H9 (cell line): ENCODE measurements at regions not wholly inside any gene's neighbourhood (a gene's known extent, or its start where the extent isn't known, plus 50 kb on each side); places are given as distances from the start of the nearest gene placed in this dataset.

ENCODE experiments used
- DNase-seq: peaks from one replicate; pipeline ENCODE4 v3.0.0-alpha.2; 2017
- H2AFZ ChIP-seq: one replicate; pipeline ENCODE4 v1.6.1; 2013; ENCODE audit warnings: mild to moderate bottlenecking, low read length, control low read depth, moderate library complexity
- H2AK5ac ChIP-seq: 2 replicates; pipeline ENCODE4 v1.6.1; 2013; ENCODE audit warnings: low read length, control low read depth, mixed read lengths; ENCODE audit not compliant: insufficient read length
- H2BK120ac ChIP-seq: one replicate; pipeline ENCODE4 v1.6.1; 2013; ENCODE audit warnings: low read depth, mild to moderate bottlenecking, low read length, control low read depth, inconsistent platforms; ENCODE audit not compliant: poor library complexity, severe bottlenecking
- H2BK12ac ChIP-seq: 2 replicates; pipeline ENCODE4 v1.6.1; 2013; ENCODE audit warnings: low read length, control low read depth, mixed read lengths, low read depth; ENCODE audit not compliant: insufficient read length
- H2BK15ac ChIP-seq: 2 replicates; pipeline ENCODE4 v1.6.1; 2013; ENCODE audit warnings: low read depth, low read length, control low read depth
- H2BK20ac ChIP-seq: one replicate; pipeline ENCODE4 v1.6.1; 2013; ENCODE audit warnings: low read depth, mild to moderate bottlenecking, low read length, control low read depth, inconsistent platforms; ENCODE audit not compliant: poor library complexity, severe bottlenecking
- H2BK5ac ChIP-seq: 2 replicates; pipeline ENCODE4 v1.6.1; 2013; ENCODE audit warnings: low read length, control low read depth, mixed read lengths; ENCODE audit not compliant: insufficient read length
- H3K14ac ChIP-seq: 2 replicates; pipeline ENCODE4 v1.6.1; 2013; ENCODE audit warnings: low read length, control low read depth; ENCODE audit not compliant: insufficient read depth
- H3K18ac ChIP-seq: 2 replicates; pipeline ENCODE4 v1.6.1; 2013; ENCODE audit warnings: low read depth, mild to moderate bottlenecking, mixed read lengths, low read length, control low read depth; ENCODE audit not compliant: insufficient read length
- H3K23ac ChIP-seq: 2 replicates; pipeline ENCODE4 v1.6.1; 2013; ENCODE audit warnings: low read length, control low read depth, mixed read lengths, low read depth; ENCODE audit not compliant: insufficient read length
- H3K23me2 ChIP-seq: 2 replicates; pipeline ENCODE4 v1.6.1; 2013; ENCODE audit warnings: low read depth, mild to moderate bottlenecking, mixed read lengths, low read length, control low read depth; ENCODE audit not compliant: insufficient read length, poor library complexity, severe bottlenecking
- H3K27ac ChIP-seq: 2 replicates; pipeline ENCODE4 v1.5.1; 2013; ENCODE audit warnings: low read length, control low read depth, mixed read lengths, low read depth; ENCODE audit not compliant: insufficient read length
- H3K27me3 ChIP-seq: 2 replicates; pipeline ENCODE4 v1.6.1; 2013; ENCODE audit warnings: low read length, control low read depth, inconsistent platforms; ENCODE audit not compliant: insufficient read depth
- H3K4ac ChIP-seq: 2 replicates; pipeline ENCODE4 v1.6.1; 2013; ENCODE audit warnings: low read depth, mild to moderate bottlenecking, control low read depth, inconsistent platforms, low read length, moderate library complexity
- H3K4me1 ChIP-seq: 2 replicates; pipeline ENCODE4 v1.6.1; 2013; ENCODE audit warnings: low read length, control low read depth, inconsistent platforms; ENCODE audit not compliant: insufficient read depth
- H3K4me2 ChIP-seq: 2 replicates; pipeline ENCODE4 v1.6.1; 2013; ENCODE audit warnings: low read length, control low read depth, mixed read lengths; ENCODE audit not compliant: insufficient read length, insufficient read depth
- H3K56ac ChIP-seq: 2 replicates; pipeline ENCODE4 v1.6.1; 2013; ENCODE audit warnings: low read depth, mild to moderate bottlenecking, mixed read lengths, low read length, control low read depth; ENCODE audit not compliant: insufficient read length
- H3K79me1 ChIP-seq: 2 replicates; pipeline ENCODE4 v1.6.1; 2013; ENCODE audit warnings: low read depth, mild to moderate bottlenecking, moderate library complexity, low read length, control low read depth, inconsistent platforms; ENCODE audit not compliant: insufficient read depth, poor library complexity, severe bottlenecking
- H3K79me2 ChIP-seq: 2 replicates; pipeline ENCODE4 v1.6.1; 2013; ENCODE audit warnings: low read length, control low read depth, inconsistent platforms; ENCODE audit not compliant: insufficient read depth
- H3K9ac ChIP-seq: 2 replicates; pipeline ENCODE4 v1.6.1; 2013; ENCODE audit warnings: low read length, control low read depth, mixed read lengths; ENCODE audit not compliant: insufficient read length; ENCODE audit errors: extremely low read depth
- H3K9me3 ChIP-seq: one replicate; pipeline ENCODE4 v1.6.1; 2013; ENCODE audit warnings: low read depth, low read length, inconsistent platforms; ENCODE audit not compliant: control insufficient read depth
- H3T11ph ChIP-seq: one replicate; pipeline ENCODE4 v1.6.1; 2013; ENCODE audit warnings: mild to moderate bottlenecking, low read length, control low read depth, inconsistent platforms
- H4K20me1 ChIP-seq: one replicate; pipeline ENCODE4 v1.6.1; 2013; ENCODE audit not compliant: control insufficient read depth, insufficient read length, insufficient read depth
- H4K5ac ChIP-seq: 2 replicates; pipeline ENCODE4 v1.6.1; 2013; ENCODE audit warnings: low read depth, mild to moderate bottlenecking, mixed read lengths, low read length, control low read depth; ENCODE audit not compliant: insufficient read length
- H4K8ac ChIP-seq: replicated peaks from 2 replicates; pipeline ENCODE4 v1.6.1; 2013; ENCODE audit warnings: low read length, control low read depth, mixed read lengths, low read depth; ENCODE audit not compliant: insufficient read length
- H4K91ac ChIP-seq: 2 replicates; pipeline ENCODE4 v1.6.1; 2013; ENCODE audit warnings: low read depth, mild to moderate bottlenecking, moderate library complexity, mixed read lengths, low read length, control low read depth; ENCODE audit not compliant: insufficient read length
- H3K27ac Mint-ChIP-seq, 3 experiments: 2 replicates in 2 of 3; 3 replicates in 1 of 3; pipeline ENCODE4 v1.8.0; 2020 to 2021; ENCODE audit warnings: mixed read lengths in 3 of 3, mild to moderate bottlenecking in 1 of 3, moderate library complexity in 1 of 3
- H3K27me3 Mint-ChIP-seq: 2 replicates; pipeline ENCODE4 v1.8.0; 2021; ENCODE audit warnings: low read depth, mild to moderate bottlenecking, moderate library complexity, mixed read lengths
- H3K36me3 Mint-ChIP-seq, 3 experiments: 2 replicates in 2 of 3; 3 replicates in 1 of 3; pipeline ENCODE4 v1.8.0; 2020 to 2021; ENCODE audit warnings: low read depth in 3 of 3, mixed read lengths in 3 of 3; ENCODE audit not compliant: insufficient read depth in 1 of 3
- H3K4me1 Mint-ChIP-seq, 2 experiments: 2 replicates each; pipeline ENCODE4 v1.8.0; 2020; ENCODE audit warnings: mixed read lengths in 2 of 2
- H3K4me3 Mint-ChIP-seq, 2 experiments: 2 replicates in 1 of 2; 3 replicates in 1 of 2; pipeline ENCODE4 v1.8.0; 2020 to 2021; ENCODE audit warnings: mild to moderate bottlenecking in 2 of 2, mixed read lengths in 2 of 2, moderate library complexity in 1 of 2
- H3K9me3 Mint-ChIP-seq, 2 experiments: 2 replicates in 1 of 2; 3 replicates in 1 of 2; pipeline ENCODE4 v1.8.0; 2020; ENCODE audit warnings: mild to moderate bottlenecking in 2 of 2, mixed read lengths in 2 of 2, moderate library complexity in 1 of 2
- WGBS: extraction: QIAGEN DNeasy Blood & Tissue Kit; methylation state at CpG from one replicate; pipeline ENCODE4 v1.1.7; 2013; ENCODE audit warnings: missing lambda C conversion rate, low lambda C conversion rate, mixed read lengths; ENCODE audit not compliant: insufficient read length; ENCODE audit errors: extremely low coverage; 5-methylcytosine and 5-hydroxymethylcytosine counted together
- TF ChIP-seq, protein P1 (sequence below): fragments of 200-600 bp; sonication (generic); conservative IDR thresholded peaks from 3 replicates; pipeline ENCODE4 v1.8.0; 2021; ENCODE audit warnings: antibody characterized with exemption, mild to moderate bottlenecking

DNA sequence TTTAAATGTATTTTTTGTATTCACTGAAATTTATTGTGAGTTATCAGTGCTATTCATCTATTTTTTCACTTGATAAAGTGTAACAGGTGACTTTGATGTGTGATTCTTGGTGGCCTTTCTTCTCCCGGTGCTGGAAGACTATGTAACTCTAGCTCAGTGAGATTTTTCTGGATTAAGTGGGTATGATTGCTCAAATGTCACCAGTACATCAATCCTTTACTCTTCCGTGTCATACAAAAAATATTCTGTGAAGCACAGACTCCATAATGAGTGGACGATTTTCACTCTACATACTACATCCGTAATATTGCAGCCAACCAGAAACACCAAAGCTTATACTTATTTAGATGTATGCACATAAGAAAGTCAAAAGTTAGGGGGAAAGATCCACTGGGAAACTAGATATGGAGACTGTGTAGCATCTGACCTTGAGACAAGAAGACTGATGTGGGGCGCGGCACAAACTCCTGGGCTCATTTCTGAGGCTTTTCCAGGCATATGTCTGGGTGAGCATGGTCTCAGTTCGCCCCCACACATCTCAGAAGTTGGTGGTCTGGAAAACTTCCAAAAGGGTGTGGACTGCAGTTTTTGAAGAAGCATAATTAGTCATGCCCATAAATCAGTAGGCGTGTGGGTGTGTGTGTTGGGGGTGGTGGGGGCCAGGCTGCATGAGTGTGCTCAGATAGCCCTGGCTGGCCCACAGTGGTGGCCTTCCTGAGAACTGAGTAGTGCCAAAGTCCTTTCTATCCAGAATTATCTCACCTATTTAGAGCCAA is 53.9 kb upstream of the TENM3 start:
- Histone ChIP-seq H3K14ac (no peak overlapping the region; the same call in 1 of the 2 replicates), H3K27me3 (no peaks in the 10 kb centered on the region), H3K4me2 (no peak overlapping the region), H4K8ac (no peak overlapping the region), H2BK12ac (no peak overlapping the region), H2BK15ac (no peak overlapping the region), H2BK5ac (no peak overlapping the region), H3K18ac (no peak overlapping the region), H3K23me2 (no peaks in the 10 kb centered on the region), H3K79me2 (no peaks in the 10 kb centered on the region; the same call in 1 of the 2 replicates), H2BK20ac (no peak overlapping the region), H3K4ac (no peak overlapping the region), H3K27ac (no peak overlapping the region), H2AFZ (no peak overlapping the region), H4K20me1 (no peaks in the 10 kb centered on the region), H3K23ac (no peak overlapping the region), H3K79me1 (no peaks in the 10 kb centered on the region), H2AK5ac (no peak overlapping the region), H3T11ph (no peak overlapping the region), H4K5ac (no peak overlapping the region), H2BK120ac (no peak overlapping the region), H4K91ac (no peak overlapping the region), H3K9me3 (no peaks in the 10 kb centered on the region), H3K4me1 (0 out of 2 replicates have a peak, but pooled peaks cover 4% of the 10 kb centered on the region), H3K9ac (no peak overlapping the region), H3K56ac (no peak overlapping the region)
- Mint-ChIP-seq H3K4me1 (peaks cover 19 to 36% of the 10 kb centered on the region in 2 experiments), H3K4me3 (no peak overlapping the region), H3K9me3 (no peaks in the 10 kb centered on the region), H3K27me3 (no peaks in the 10 kb centered on the region), H3K36me3 (no peaks in the 10 kb centered on the region), H3K27ac (peak overlapping the region in 1 of 3 experiments; percentile 27; a peak in 1 of 7 replicates)
- TF ChIP-seq, protein P1, sequence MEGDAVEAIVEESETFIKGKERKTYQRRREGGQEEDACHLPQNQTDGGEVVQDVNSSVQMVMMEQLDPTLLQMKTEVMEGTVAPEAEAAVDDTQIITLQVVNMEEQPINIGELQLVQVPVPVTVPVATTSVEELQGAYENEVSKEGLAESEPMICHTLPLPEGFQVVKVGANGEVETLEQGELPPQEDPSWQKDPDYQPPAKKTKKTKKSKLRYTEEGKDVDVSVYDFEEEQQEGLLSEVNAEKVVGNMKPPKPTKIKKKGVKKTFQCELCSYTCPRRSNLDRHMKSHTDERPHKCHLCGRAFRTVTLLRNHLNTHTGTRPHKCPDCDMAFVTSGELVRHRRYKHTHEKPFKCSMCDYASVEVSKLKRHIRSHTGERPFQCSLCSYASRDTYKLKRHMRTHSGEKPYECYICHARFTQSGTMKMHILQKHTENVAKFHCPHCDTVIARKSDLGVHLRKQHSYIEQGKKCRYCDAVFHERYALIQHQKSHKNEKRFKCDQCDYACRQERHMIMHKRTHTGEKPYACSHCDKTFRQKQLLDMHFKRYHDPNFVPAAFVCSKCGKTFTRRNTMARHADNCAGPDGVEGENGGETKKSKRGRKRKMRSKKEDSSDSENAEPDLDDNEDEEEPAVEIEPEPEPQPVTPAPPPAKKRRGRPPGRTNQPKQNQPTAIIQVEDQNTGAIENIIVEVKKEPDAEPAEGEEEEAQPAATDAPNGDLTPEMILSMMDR, result no peak
- DNase-seq, result no peak
- WGBS, result no CpG with 5 or more reads among the region's 8 CpGs
